GM06990 (cell line): ENCODE measurements at regions not wholly inside any gene's neighbourhood (a gene's known extent, or its start where the extent isn't known, plus 50 kb on each side); places are given as distances from the start of the nearest gene placed in this dataset.

Source experiments
- DNase-seq: peaks from one replicate; pipeline ENCODE4 v3.0.0-alpha.2; 2011; ENCODE audit not compliant: insufficient read length; ENCODE audit errors: extremely low read depth
- H3K27me3 ChIP-seq: replicated peaks from 2 replicates; pipeline ENCODE4 v1.6.0; 2011; ENCODE audit warnings: low read length; ENCODE audit not compliant: control insufficient read depth, insufficient read depth
- H3K36me3 ChIP-seq: 2 replicates; pipeline ENCODE4 v1.5.1; 2011; ENCODE audit warnings: low read length; ENCODE audit not compliant: control insufficient read depth, insufficient read depth
- H3K4me3 ChIP-seq: replicated peaks from 2 replicates; pipeline ENCODE4 v1.5.1; 2011; ENCODE audit warnings: low read depth, mild to moderate bottlenecking, control low read depth, low read length
- CTCF ChIP-seq: IDR thresholded peaks from 2 replicates; pipeline ENCODE4 v1.5.1; 2011; ENCODE audit warnings: low read length, control low read depth, mild to moderate bottlenecking, inconsistent platforms; ENCODE audit not compliant: insufficient read depth, poor library complexity, severe bottlenecking

- no peak for DNase-seq
- Histone ChIP-seq H3K36me3 (no peaks in the 10 kb centered on the region), H3K27me3 (peaks cover 2% of the 10 kb centered on the region), H3K4me3 (no peak overlapping the region)
- no peak for TF ChIP-seq CTCF
Measured at GRCh38 chr16:49926941-49927340, 71.0 kb upstream of the ZNF423 start.

- TF ChIP-seq CTCF = no peak
- Histone ChIP-seq H3K36me3 (no peaks in the 10 kb centered on the region), H3K4me3 (no peak overlapping the region), H3K27me3 (peaks cover 2% of the 10 kb centered on the region)
- DNase-seq = no peak
Measured at GRCh38 chr16:49928176-49929041, 72.5 kb upstream of the ZNF423 start.

- Histone ChIP-seq H3K27me3 (peaks cover 2% of the 10 kb centered on the region), H3K4me3 (no peak overlapping the region), H3K36me3 (no peaks in the 10 kb centered on the region)
- no peak for DNase-seq
- TF ChIP-seq CTCF = no peak
Measured at GRCh38 chr16:49929626-49930025, 73.7 kb upstream of the ZNF423 start.

GRCh38 chr16:49930841-49931240, 74.9 kb upstream of the ZNF423 start:
- Histone ChIP-seq H3K36me3 (no peaks in the 10 kb centered on the region), H3K4me3 (no peak overlapping the region), H3K27me3 (peaks cover 2% of the 10 kb centered on the region)
- TF ChIP-seq CTCF = no peak
- no peak for DNase-seq

- TF ChIP-seq CTCF = no peak
- DNase-seq = no peak
- peaks cover 2% of the 10 kb centered on the region for H3K27me3 ChIP-seq
- no peak overlapping the region for H3K4me3 ChIP-seq
- no peaks in the 10 kb centered on the region for H3K36me3 ChIP-seq
Measured at GRCh38 chr16:49931266-49931665, 75.4 kb upstream of the ZNF423 start.
